HG02588 (cell line): ENCODE measurements at regions not wholly inside any gene's neighbourhood (a gene's known extent, or its start where the extent isn't known, plus 50 kb on each side); places are given as distances from the start of the nearest gene placed in this dataset.
"Not testable (repeated sequence)": the region's sequence is repeated elsewhere in the genome, so short reads cannot be mapped to it uniquely, and the experiment has no call there.

Experiments
- ATAC-seq: cut with Tn5 transposase; IDR thresholded peaks from one replicate; pipeline ENCODE4 v1.9.1; 2021; ENCODE audit warnings: mild to moderate bottlenecking, moderate library complexity; ENCODE audit not compliant: unreplicated experiment

DNA sequence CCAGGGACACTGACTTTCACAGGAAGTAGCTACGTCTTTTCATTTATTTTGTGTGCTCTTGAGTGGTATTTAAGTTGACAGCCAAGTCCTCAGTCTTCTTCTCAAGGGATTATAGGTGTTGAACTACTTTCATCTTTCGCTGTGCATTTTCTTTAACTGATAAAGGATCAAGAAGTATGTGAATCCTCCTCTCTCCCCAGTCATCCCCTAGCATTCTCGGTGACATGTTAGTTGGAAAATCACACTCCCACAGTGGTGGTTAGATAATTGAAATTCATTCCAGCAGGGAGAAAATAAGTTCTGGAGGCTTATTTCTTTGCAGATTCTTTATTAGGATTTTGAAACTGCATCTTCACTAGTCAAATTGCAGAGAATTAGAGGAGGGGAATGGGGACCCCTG, 569.4 kb downstream of the MEI4 start:
- ATAC-seq = no peak

DNA sequence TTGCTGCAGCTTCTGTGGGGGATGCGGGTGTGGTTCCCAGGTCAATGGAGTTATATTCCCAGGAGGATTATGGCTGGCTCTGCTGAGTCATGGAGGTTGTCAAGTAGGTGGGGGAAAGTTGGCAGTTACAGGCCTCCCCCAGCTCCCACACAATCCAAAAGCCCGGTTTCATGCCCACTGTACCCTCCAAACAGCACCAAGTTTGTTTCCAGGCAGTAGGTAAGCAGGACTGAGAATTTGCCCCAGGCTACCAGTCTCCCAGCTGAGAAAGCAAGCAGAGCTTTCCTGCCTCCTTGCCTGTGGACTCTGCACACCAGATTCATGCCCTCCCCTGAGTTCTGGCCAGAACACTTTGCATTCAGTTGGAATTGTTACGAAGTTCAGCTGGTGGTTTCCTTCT, 578.2 kb downstream of the MEI4 start:
- no peak for ATAC-seq

DNA sequence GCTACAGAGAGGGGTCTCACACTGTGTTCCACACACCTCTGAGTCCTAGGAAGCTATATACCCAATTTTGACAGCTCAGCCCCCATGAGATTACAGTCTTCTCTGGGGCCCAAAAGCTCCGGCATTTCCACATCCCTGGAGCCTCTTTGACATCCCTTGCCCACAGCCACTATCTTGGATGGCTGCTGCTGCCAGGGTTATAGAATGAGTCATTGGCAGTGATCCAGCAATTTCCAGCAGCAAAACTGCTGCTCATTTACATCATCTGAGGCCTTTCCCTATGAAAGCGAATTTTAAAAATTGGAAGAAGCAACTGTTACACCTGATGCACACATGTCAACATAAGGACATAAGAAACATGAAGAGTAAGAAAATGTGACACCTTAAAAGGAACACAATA, 590.7 kb downstream of the MEI4 start:
- no peak for ATAC-seq

- ATAC-seq = no peak
Observed at GRCh38 chr6:78251931-78252330, 599.1 kb downstream of the MEI4 start.

- no peak for ATAC-seq
Observed at GRCh38 chr6:78253618-78254017, 600.8 kb downstream of the MEI4 start.

GRCh38 chr6:78259935-78260334, 607.1 kb downstream of the MEI4 start:
- ATAC-seq = no peak

- not testable (repeated sequence) for ATAC-seq
Observed at GRCh38 chr6:78260427-78260826, 606.9 kb upstream of the IRAK1BP1 start.

DNA sequence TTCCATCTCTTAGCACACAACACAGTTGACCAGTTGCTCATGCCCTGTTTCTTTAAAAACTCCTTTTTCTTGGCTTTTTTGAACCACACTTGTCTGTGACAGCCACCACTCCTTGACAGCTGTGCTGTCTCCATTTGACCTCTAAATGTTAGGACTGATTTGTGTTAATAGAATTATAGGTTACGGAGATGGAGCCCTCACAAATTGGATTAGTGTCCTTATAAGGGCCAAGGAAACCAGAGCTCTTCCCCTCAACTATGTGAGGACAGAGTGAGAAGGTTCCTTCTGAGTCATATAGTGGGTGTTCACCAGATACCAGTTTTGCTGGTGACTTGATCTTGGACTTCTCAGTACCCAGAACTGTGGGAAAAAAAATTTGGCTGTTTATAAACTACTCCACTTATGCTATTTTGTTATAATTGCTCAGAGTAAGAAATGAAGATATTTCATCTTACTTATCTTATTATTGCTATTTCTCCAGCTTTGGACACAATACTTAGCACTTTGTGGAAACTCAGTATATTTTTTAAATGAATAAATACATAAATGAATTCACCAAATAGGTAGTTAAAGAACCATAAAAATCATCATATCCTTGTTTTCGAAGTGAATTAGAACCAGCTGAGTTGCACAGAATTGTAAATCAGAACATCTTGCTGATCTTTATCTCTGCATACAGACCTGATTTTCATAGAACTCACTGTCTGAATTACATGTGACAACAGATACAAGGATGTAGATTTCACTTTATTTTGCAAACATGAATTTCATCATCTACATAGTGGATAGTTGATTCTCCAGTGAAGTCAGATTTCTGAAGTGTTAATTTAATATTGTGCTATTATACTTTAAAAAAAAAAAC, 598.5 kb upstream of the IRAK1BP1 start:
- ATAC-seq = no peak

DNA sequence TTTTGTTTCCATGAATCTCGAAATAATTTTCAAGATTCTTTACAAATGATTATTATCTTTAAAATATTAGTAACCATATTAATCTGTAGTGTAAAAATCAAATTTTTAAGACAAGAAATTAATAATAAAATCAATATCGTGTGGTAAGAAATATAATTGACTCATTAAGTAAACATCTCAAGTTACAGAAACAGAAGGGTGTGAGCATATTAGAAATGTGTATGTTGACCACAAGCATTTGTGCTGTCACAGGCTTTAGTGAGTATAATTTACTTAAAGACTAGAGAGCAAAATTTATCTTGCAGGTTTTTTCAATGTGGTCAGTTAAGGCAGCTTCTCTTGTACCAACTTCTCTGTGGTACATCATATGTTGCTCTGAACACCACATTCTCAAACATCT, 566.5 kb upstream of the IRAK1BP1 start:
- no peak for ATAC-seq

DNA sequence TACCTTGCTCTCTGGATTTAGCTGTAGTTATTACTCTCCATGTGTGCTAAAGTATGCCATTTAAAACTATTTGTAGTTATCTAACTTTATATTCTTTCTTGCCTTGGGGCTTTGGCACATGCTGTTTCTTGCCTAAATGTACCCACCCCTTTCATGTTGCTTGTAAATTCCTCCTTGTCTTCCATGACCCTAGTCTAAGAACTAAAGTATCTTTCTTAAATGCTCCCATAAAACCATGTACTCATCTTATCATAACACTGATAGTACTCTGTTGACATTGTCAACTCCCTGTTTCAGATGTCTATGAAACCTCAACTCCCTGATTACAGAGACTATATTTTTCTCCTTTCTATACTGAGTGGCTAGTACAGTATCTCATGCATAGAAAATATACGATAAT, 564.9 kb upstream of the IRAK1BP1 start:
- no peak for ATAC-seq

DNA sequence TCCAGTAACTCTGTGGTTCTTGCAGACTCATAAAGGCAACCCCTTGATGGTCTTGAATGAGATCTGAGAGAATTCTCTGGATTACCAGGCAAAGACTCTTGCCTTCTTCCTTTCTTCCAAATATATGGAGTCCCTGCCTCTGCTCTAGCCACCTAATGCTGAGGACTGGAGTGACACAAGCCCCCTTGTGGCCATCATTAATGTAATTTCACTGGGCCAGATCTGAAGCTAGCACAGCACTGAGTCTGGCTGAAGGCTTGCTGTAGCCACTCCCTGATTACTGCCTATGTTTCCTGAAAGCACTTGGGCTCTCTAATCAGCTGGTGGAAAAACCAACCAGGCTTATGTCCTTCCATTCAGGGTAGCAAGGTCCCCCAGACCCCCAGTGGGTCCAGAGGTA, 559.3 kb upstream of the IRAK1BP1 start:
- ATAC-seq = no peak

DNA sequence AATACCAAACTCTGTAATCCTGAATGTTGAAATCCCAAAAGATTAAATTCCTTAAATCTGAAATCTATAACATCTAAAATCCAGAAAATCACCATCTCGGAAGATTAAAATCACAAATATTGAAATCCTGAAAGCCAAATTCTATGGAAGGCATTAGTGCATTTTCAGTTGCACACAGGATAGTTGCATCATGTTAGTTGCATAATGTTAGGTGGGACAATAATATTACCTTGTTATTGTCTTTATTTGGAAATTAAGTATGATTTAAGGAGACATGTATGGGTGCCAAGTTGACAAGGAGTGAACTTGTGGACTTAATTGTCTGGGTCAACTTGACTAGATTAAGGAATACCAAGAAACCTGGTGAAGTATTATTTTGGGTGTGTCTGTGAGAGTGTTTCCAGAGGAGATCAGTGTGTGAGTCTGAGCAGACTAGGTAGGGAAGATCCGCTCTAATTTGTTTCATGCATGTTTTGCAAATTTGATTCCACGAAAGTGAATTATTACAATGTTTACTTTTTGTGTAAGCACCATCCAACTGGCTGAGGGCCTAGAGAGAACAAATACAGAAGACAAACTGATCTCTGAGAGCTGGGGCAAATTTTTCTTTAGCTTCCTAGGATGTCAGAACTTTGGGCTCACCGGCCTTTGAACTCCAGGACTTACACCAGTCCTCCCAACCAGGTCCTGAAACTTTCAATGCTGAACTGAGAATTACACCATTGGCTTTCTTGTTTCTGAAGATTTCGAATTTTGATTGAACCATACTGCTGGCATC, 545.1 kb upstream of the IRAK1BP1 start:
- no peak for ATAC-seq

GRCh38 chr6:78324213-78324612, 543.1 kb upstream of the IRAK1BP1 start:
- ATAC-seq = no peak

- ATAC-seq = no peak
Observed at GRCh38 chr6:78340755-78341154, 526.6 kb upstream of the IRAK1BP1 start.

- ATAC-seq = no peak
Observed at GRCh38 chr6:78345882-78346281, 521.5 kb upstream of the IRAK1BP1 start.

DNA sequence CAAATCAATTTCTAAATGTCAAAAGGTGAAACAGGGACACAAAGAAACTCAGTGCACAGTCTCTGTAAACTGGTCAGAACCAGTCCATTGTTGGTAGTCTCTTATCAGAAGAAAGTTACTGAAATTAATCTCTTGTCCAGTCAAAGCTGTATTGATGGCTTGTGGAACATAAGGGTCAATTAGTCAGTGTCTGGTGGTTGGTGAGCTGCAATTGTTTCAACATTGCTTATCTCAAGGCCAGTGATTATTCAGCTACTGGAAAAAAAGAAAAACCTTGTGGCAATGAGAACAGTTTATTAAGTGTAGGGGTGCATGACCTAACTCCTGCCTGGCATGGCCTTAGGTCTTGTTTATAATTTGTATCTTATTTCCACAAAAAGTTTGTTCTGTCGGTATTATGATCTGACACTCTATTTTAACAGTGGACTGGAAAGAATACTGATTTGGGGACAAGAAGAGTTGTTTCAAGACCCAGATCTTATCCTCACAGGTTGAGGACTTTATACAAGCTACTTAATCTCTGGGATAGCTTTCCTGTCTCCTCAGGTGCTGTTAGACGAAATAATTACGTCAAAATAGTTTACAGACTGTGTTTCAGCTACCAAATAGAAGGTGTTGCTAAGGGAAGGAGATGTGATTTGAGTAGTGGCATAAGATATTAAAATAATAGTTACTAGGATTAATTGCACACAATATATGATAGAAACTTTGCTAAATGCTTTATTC, 520.0 kb upstream of the IRAK1BP1 start:
- ATAC-seq = no peak

GRCh38 chr6:78353040-78353439, 514.3 kb upstream of the IRAK1BP1 start:
- no peak for ATAC-seq

GRCh38 chr6:78363688-78364087, 503.7 kb upstream of the IRAK1BP1 start:
- no peak for ATAC-seq

GRCh38 chr6:78365473-78365872, 501.9 kb upstream of the IRAK1BP1 start:
- no peak for ATAC-seq

DNA sequence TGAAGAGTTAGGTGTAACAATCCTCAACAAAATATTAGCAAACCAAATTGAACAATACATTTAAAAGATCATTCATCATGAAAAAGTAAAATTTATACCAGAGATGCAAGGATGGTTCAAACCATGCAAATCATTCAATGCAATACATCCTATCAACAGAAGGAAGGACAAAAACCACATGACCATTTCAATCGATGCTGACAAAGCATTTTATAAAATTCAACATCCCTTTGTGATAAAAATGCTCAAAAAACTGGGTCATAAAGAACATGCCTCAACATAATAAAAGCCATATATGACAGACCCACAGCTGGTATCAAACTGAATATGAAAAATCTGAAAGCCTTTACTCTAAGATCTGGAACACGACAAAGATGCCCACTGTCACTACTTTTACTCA, 490.3 kb upstream of the IRAK1BP1 start:
- ATAC-seq = no peak

- no peak for ATAC-seq
Observed at GRCh38 chr6:78379982-78380381, 487.4 kb upstream of the IRAK1BP1 start.

- no peak for ATAC-seq
Observed at GRCh38 chr6:78380541-78380940, 486.8 kb upstream of the IRAK1BP1 start.
